ENCODE measurements at regions not wholly inside any gene's neighbourhood (a gene's known extent, or its start where the extent isn't known, plus 50 kb on each side); places are given as distances from the start of the nearest gene placed in this dataset.
"Not testable (repeated sequence)": the region's sequence is repeated elsewhere in the genome, so short reads cannot be mapped to it uniquely, and the experiment has no call there.

DNA sequence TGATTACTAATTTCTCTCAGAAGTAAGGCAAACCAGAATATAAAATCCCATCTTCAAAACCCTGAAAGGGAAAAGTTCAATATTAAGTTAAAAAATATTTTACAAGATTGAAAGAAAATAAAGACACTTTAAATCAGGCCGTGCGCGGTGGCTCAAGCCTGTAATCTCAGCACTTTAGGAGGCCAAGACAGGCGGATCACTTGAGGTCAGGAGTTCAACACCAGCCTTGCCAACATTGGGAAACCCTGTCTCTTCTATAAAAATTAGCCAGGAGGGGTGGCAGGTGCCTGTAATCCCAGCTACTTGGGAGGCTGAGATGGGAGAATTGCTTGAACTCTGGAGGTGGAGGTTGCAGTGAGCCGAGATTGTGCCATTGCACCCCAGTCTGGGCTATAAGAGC lies 364.6 kb upstream of the PIK3R1 start:
- DNase-seq, H3K36me3 Mint-ChIP-seq, H3K27ac Mint-ChIP-seq, H3K27me3 Mint-ChIP-seq, H3K4me3 Mint-ChIP-seq, ATAC-seq, H3K4me1 Mint-ChIP-seq: not testable (repeated sequence)
- POLR2A ChIA-PET: interaction anchor here (0.7 kb wide), 1 partner anchor 1041 kb away, joined by 3 read pairs; no protein-coding TSS in a partner anchor
- peaks cover 0 to 19% (median 5%) of the 10 kb centered on the region in 9 donors for H3K9me3 Mint-ChIP-seq

GRCh38 chr5:67844924-67845323 lies 370.6 kb upstream of the PIK3R1 start:
- no peak overlapping the region for H3K27ac Mint-ChIP-seq
- DNase-seq (no peak), ATAC-seq (no peak)
- peaks cover 0 to 2% (median 0%) of the 10 kb centered on the region in 9 donors for H3K9me3 Mint-ChIP-seq
- H3K36me3 Mint-ChIP-seq: no peaks in the 10 kb centered on the region
- no peak overlapping the region for H3K4me3 Mint-ChIP-seq
- H3K4me1 Mint-ChIP-seq: no peaks in the 10 kb centered on the region
- POLR2A ChIA-PET: no interaction called here
- H3K27me3 Mint-ChIP-seq: peaks cover 4 to 16% (median 7%) of the 10 kb centered on the region in 5 donors

GRCh38 chr5:67842806-67843205 lies 372.8 kb upstream of the PIK3R1 start:
- Mint-ChIP-seq H3K4me3 (no peak overlapping the region), H3K9me3 (peaks cover 0 to 5% (median 0%) of the 10 kb centered on the region in 9 donors), H3K36me3 (no peaks in the 10 kb centered on the region), H3K27me3 (peaks cover 4 to 16% (median 7%) of the 10 kb centered on the region in 5 donors), H3K27ac (no peak overlapping the region), H3K4me1 (no peaks in the 10 kb centered on the region)
- DNase-seq (no peak), ATAC-seq (no peak)
- POLR2A ChIA-PET: no interaction called here

GRCh38 chr5:67837225-67837624 lies 378.3 kb upstream of the PIK3R1 start:
- H3K27ac Mint-ChIP-seq, DNase-seq, H3K9me3 Mint-ChIP-seq, ATAC-seq, H3K36me3 Mint-ChIP-seq, POLR2A ChIA-PET, H3K27me3 Mint-ChIP-seq, H3K4me1 Mint-ChIP-seq, H3K4me3 Mint-ChIP-seq: not testable (repeated sequence)

GRCh38 chr5:67836496-67836895 lies 379.1 kb upstream of the PIK3R1 start:
- POLR2A ChIA-PET, H3K27me3 Mint-ChIP-seq, H3K4me1 Mint-ChIP-seq: not testable (repeated sequence)

GRCh38 chr5:67831048-67831447 lies 384.5 kb upstream of the PIK3R1 start:
- POLR2A ChIA-PET: no interaction called here
- Mint-ChIP-seq H3K4me1 (peaks cover 0 to 3% (median 0%) of the 10 kb centered on the region in 4 donors), H3K36me3 (no peaks in the 10 kb centered on the region), H3K27me3 (peaks cover 0 to 7% (median 4%) of the 10 kb centered on the region in 5 donors), H3K4me3 (no peak overlapping the region), H3K27ac (peak overlapping the region in 1 of 10 donors; percentile 37), H3K9me3 (no peaks in the 10 kb centered on the region)
- DNase-seq (no peak), ATAC-seq (no peak)

More at GRCh38 chr5:67836496-67836895, 379.1 kb upstream of the PIK3R1 start:
- not testable (repeated sequence) for H3K36me3 Mint-ChIP-seq, H3K4me3 Mint-ChIP-seq, H3K27ac Mint-ChIP-seq, ATAC-seq, H3K9me3 Mint-ChIP-seq, DNase-seq

- DNase-seq (no peak), ATAC-seq (no peak)
- Mint-ChIP-seq H3K27me3 (peaks cover 0 to 9% (median 2%) of the 10 kb centered on the region in 5 donors), H3K9me3 (peaks cover 0 to 8% (median 0%) of the 10 kb centered on the region in 9 donors), H3K27ac (no peak overlapping the region), H3K4me3 (no peak overlapping the region), H3K4me1 (peaks cover 0 to 3% (median 0%) of the 10 kb centered on the region in 4 donors), H3K36me3 (no peaks in the 10 kb centered on the region)
- POLR2A ChIA-PET: no interaction called here
Measured at GRCh38 chr5:67827541-67827940, 388.0 kb upstream of the PIK3R1 start.

- no peaks in the 10 kb centered on the region for H3K36me3 Mint-ChIP-seq
- no peak overlapping the region for H3K4me3 Mint-ChIP-seq
- H3K27me3 Mint-ChIP-seq: peaks cover 0 to 9% (median 2%) of the 10 kb centered on the region in 5 donors
- no peak overlapping the region for H3K27ac Mint-ChIP-seq
- DNase-seq (no peak), ATAC-seq (no peak)
- POLR2A ChIA-PET: no interaction called here
- H3K9me3 Mint-ChIP-seq: peaks cover 0 to 14% (median 2%) of the 10 kb centered on the region in 9 donors
- H3K4me1 Mint-ChIP-seq: no peaks in the 10 kb centered on the region
Measured at GRCh38 chr5:67824852-67825251, 390.7 kb upstream of the PIK3R1 start.

DNA sequence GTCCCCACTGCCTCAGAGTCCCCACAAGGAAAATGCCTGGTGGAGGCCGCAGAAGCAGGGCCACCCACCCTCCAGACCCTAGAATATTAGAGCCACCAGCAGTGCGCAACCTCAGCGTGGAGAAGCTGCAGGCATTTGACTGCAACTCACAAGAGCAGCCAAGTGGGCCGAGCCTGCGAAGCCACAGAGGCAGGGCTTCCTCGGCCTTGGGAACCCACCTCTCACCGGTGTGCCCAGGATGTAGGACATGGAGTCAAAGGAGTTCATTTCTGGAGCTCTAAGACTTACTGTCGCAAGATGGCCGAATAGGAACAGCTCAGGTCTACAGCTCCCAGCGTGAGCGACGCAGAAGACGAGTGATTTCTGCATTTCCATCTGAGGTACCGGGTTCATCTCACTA lies 397.9 kb upstream of the PIK3R1 start:
- DNase-seq (no peak), ATAC-seq (no peak)
- H3K27ac Mint-ChIP-seq: no peak overlapping the region
- POLR2A ChIA-PET: no interaction called here
- peaks cover 0 to 7% (median 0%) of the 10 kb centered on the region in 9 donors for H3K9me3 Mint-ChIP-seq
- no peak overlapping the region for H3K4me3 Mint-ChIP-seq
- H3K4me1 Mint-ChIP-seq: no peaks in the 10 kb centered on the region
- no peaks in the 10 kb centered on the region for H3K36me3 Mint-ChIP-seq
- H3K27me3 Mint-ChIP-seq: peaks cover 0 to 2% (median 1%) of the 10 kb centered on the region in 5 donors

- no peak overlapping the region for H3K27ac Mint-ChIP-seq
- POLR2A ChIA-PET: no interaction called here
- H3K4me3 Mint-ChIP-seq: no peak overlapping the region
- ATAC-seq (no peak), DNase-seq (no peak)
- no peaks in the 10 kb centered on the region for H3K36me3 Mint-ChIP-seq
- no peaks in the 10 kb centered on the region for H3K4me1 Mint-ChIP-seq
- peaks cover 0 to 6% (median 1%) of the 10 kb centered on the region in 5 donors for H3K27me3 Mint-ChIP-seq
- peaks cover 0 to 6% (median 0%) of the 10 kb centered on the region in 9 donors for H3K9me3 Mint-ChIP-seq
Measured at GRCh38 chr5:67816456-67816855, 399.1 kb upstream of the PIK3R1 start.

DNA sequence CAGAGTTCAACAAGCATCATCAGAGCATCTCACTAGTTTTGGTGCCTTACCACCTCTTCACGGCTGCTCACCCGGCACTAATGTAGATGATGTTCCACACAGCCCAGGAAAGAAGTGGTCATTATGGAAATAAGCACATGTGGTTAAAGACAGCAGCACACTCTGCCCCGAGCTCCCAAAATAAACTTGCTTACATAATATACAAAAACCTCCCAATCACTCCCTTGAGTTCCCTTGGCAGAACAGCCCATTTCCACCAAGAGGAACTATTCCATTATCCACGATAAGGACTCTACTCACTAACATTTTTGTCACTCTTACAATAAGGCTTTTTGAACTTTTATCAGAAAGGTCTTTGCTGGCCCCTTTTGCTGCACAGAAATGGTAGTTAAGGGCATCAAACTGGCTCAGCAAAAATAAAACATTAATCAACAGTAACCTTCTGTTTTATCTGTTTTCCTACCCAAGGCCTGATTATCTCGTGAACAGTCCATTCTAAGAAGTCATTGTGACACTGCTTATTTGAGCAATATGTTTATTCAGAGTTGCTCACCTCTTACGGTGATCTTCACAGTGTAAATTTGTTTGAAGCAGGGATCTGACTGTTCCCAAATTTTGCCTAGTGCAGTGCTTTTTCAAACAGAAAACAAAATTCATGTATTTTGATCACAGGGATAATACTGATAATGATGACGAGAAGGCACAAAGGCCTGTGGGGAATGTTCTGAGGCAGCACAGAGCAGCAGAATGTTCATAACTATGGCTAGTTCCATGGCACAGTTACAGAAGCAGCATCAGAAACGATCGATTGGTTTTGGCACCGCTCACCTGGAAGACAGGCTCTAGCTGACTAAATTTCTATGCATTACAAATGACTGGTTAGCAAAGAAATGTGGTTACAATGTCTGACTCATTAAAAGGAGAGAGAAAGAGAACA lies 399.8 kb upstream of the PIK3R1 start:
- DNase-seq (no peak), ATAC-seq (no peak)
- no peaks in the 10 kb centered on the region for H3K4me1 Mint-ChIP-seq
- no peak overlapping the region for H3K27ac Mint-ChIP-seq
- peaks cover 0 to 3% (median 0%) of the 10 kb centered on the region in 9 donors for H3K9me3 Mint-ChIP-seq
- peaks cover 0 to 6% (median 1%) of the 10 kb centered on the region in 5 donors for H3K27me3 Mint-ChIP-seq
- POLR2A ChIA-PET: no interaction called here
- H3K4me3 Mint-ChIP-seq: no peak overlapping the region
- no peaks in the 10 kb centered on the region for H3K36me3 Mint-ChIP-seq

- H3K4me1 Mint-ChIP-seq: no peaks in the 10 kb centered on the region
Measured at GRCh38 chr5:67814569-67815311, 400.8 kb upstream of the PIK3R1 start.

More at GRCh38 chr5:67814569-67815311, 400.8 kb upstream of the PIK3R1 start:
- DNase-seq: no peak
- no peak overlapping the region for H3K4me3 Mint-ChIP-seq
- H3K36me3 Mint-ChIP-seq: no peaks in the 10 kb centered on the region
- POLR2A ChIA-PET: no interaction called here
- H3K27me3 Mint-ChIP-seq: peaks cover 0 to 6% (median 1%) of the 10 kb centered on the region in 5 donors
- peaks cover 0 to 3% (median 0%) of the 10 kb centered on the region in 9 donors for H3K9me3 Mint-ChIP-seq
- ATAC-seq: no peak
- H3K27ac Mint-ChIP-seq: no peak overlapping the region
